Panc1 (cell line): ENCODE measurements at regions not wholly inside any gene's neighbourhood (a gene's known extent, or its start where the extent isn't known, plus 50 kb on each side); places are given as distances from the start of the nearest gene placed in this dataset.

Experiments used
- CTCF ChIP-seq: fragments of 450-650 bp; IDR thresholded peaks from 2 replicates; pipeline ENCODE4 v1.5.1; 2017; ENCODE audit warnings: mild to moderate bottlenecking
- POLR2AphosphoS5 ChIP-seq: IDR thresholded peaks from 2 replicates; pipeline ENCODE4 v1.6.1; 2012; ENCODE audit warnings: mild to moderate bottlenecking, low read depth, low read length, moderate library complexity
- REST ChIP-seq, 2 experiments: IDR thresholded peaks; 2 replicates each; pipeline ENCODE4 v1.6.1; 2011 to 2012; ENCODE audit warnings: low read depth in 2 of 2, control low read depth in 1 of 2, low read length in 1 of 2, mild to moderate bottlenecking in 1 of 2, moderate library complexity in 1 of 2; ENCODE audit not compliant: insufficient read depth in 1 of 2
- SIN3A ChIP-seq: IDR thresholded peaks from 2 replicates; pipeline ENCODE4 v1.6.1; 2012; ENCODE audit warnings: low read depth, mild to moderate bottlenecking, low read length, moderate library complexity, borderline replicate concordance; ENCODE audit not compliant: insufficient read depth
- TCF7L2 ChIP-seq: IDR thresholded peaks from 2 replicates; pipeline ENCODE4 v1.6.1; 2011; ENCODE audit warnings: mild to moderate bottlenecking, low read depth, low read length, inconsistent platforms

- TF ChIP-seq CTCF, result no peak
- no peak for TF ChIP-seq REST (IDR thresholded peaks at IDR 0.05; ENCODE audit: insufficient read depth in 1 of 2, low read depth in 2 of 2, low read length in 1 of 2)
- TF ChIP-seq POLR2AphosphoS5, result no peak
- no peak for TF ChIP-seq SIN3A
- no peak for TF ChIP-seq TCF7L2
These were observed 117.1 kb downstream of the NREP start for GRCh38 chr5:111639912-111640311.
